H54 (cell line): ENCODE measurements at regions not wholly inside any gene's neighbourhood (a gene's known extent, or its start where the extent isn't known, plus 50 kb on each side); places are given as distances from the start of the nearest gene placed in this dataset.

Source experiments
- DNase-seq: peaks from one replicate; pipeline ENCODE4 v3.0.0; 2011; ENCODE audit warnings: low spot score, mixed read lengths; ENCODE audit not compliant: insufficient read length
- FAIRE-seq: peaks from 3 replicates; lab custom pipeline; 2011; peaks lifted over from hg19 to GRCh38; lab: Jason Lieb, UNC
- POLR2A ChIP-seq: IDR thresholded peaks from 2 replicates; pipeline ENCODE4 v1.6.1; 2011; ENCODE audit warnings: low read depth, mild to moderate bottlenecking, low read length

DNA sequence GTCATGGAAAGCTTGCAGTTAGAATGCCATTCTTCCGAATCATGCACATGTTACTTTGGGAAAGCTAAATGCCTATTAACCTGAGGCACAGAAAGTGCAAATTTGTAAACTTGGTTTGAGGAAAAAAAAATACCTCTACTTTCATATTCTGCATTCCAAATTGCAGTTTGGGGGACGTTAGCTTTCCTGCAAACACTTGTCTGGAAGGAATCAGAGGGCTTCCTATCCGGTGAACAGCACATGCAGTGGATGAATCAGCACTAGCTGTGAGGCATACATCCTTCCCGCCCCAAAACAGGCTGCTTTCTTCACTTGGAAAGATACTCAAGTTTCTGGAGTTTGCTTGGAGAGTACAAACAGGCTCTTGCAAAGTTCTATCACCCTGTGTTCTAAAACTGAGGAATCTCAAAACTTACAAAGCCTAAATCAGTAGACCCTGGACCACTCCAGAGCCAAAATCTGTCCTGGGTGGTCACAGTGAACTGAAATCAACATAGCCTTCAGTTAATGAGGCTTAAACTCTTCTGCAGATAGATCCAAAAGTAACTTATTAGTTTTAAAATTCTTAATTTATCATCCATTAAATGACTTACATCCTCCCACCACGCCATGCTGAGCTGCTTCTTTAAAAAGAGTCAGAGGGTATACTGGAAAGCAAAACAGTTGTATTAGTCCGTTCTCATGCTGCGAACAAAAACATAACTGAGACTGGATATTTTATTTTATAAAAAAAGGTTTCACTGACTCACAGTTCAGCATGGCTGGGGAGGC, 802.3 kb upstream of the ARGLU1 start:
- FAIRE-seq, result peak; percentile 100

DNA sequence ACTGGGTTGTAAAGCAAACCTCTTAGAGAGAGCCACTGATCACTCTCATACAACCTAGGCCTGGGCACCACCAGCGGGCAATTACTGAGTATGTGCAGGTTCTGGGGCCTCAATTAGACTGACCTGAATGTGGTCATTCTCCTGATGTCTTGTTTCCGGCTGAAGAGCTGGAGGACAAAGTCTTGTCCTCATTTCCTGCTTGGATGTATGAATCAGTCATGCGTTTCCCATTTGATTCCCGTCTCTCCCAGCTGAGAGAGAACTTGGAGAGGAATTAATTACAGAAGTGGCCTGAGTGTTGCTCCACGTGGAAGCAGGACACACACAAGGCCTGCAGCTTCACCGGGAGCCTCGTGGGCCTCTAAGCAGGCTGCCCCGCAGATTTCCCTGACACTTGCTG, 799.3 kb upstream of the ARGLU1 start:
- FAIRE-seq, result peak; percentile 99
- no peak for TF ChIP-seq POLR2A
- DNase-seq, result no peak

More for the DNA sequence above, 802.3 kb upstream of the ARGLU1 start:
- TF ChIP-seq POLR2A, result no peak
- DNase-seq, result peak; percentile 29

- DNase-seq (no peak), FAIRE-seq (no peak)
- TF ChIP-seq POLR2A, result no peak
These were observed 797.7 kb upstream of the ARGLU1 start for GRCh38 chr13:107365466-107366215.

DNA sequence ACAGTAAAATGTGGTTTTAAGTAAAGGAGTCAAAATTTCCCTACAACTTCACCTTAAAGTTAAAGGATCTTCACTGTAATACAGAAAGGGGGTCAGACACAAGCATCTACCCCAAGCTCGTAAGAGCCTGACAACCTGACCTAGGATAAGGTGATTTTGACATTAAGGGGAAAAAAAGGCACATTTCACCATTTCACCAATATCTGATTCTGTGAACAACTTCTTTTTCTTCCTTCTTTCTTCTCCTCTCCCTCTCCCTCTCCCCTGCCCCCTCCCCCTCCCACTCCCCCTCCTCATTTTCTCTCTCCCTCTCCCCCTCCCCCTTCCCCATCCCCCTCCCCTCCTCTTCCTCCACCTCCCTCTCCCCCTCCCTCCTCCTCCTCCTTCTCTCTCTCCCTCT, 796.7 kb upstream of the ARGLU1 start:
- peak; percentile 23 for FAIRE-seq
- DNase-seq, result no peak
- TF ChIP-seq POLR2A, result no peak

GRCh38 chr13:107361666-107362065, 793.7 kb upstream of the ARGLU1 start:
- DNase-seq (no peak), FAIRE-seq (peak; percentile 6)
- TF ChIP-seq POLR2A, result no peak

DNA sequence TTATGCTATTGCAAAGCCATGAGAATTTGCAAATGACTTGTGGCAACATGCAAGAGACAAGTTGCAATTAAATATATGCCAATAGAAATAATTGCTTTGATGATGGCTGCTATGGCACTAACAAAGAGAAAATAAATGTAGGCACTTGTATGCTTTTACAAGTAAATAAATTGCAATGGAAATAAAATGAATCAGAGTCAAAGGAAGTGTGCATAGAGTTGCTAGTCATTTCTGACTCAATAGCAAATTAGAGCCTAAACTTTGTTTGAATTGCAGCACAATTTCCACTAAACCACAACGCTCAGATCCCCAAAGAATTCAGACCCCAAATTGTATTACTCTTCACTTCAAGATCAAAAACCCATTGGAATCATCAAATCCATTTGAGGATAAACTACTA, 792.1 kb upstream of the ARGLU1 start:
- no peak for TF ChIP-seq POLR2A
- DNase-seq (no peak), FAIRE-seq (peak; percentile 93)

- DNase-seq (no peak), FAIRE-seq (no peak)
- TF ChIP-seq POLR2A, result no peak
These were observed 790.9 kb upstream of the ARGLU1 start for GRCh38 chr13:107358866-107359265.

DNA sequence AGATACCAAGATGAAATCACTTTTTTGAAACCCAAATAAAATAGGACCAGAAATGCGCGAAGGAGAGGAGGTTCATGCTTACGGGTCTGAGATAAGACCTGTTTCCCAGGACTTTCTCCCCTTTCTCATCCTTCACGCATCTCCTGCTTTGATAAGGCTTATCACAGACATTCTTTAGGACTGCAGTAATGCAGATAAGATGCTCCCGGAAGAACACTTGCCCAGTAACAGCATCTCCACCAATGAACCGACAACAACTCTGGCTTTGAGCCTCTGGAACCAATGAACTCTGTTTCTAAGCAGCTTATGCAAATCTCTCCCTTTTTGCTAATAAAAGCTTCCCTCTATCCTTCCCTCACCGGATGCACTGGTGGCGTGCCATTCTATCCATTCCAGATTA, 783.4 kb upstream of the ARGLU1 start:
- DNase-seq, result no peak
- FAIRE-seq, result no peak
- TF ChIP-seq POLR2A, result no peak

- FAIRE-seq (peak; percentile 97), DNase-seq (no peak)
- TF ChIP-seq POLR2A, result no peak
These were observed 781.0 kb upstream of the ARGLU1 start for GRCh38 chr13:107348925-107349324.

DNA sequence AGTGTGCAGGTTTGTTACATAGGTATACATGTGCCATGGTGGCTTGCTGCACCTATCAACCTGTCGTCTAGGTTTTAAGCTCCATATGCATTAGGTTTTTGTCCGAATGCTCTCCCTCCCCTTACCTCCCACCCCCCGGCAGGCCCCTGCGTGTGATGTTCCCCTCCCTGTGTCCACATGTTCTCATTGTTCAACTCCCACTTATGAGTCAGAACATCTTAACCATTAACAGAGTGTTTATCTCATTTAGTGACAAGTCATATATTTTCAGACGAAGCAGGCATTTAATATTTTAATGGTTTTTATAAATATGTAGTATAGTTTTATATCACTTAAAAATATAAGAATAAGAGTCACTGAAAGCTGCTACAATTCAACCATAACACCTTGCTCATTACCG, 780.5 kb upstream of the ARGLU1 start:
- no peak for TF ChIP-seq POLR2A
- DNase-seq (no peak), FAIRE-seq (no peak)

GRCh38 chr13:107347641-107348369, 779.9 kb upstream of the ARGLU1 start:
- DNase-seq (no peak), FAIRE-seq (peak; percentile 84)
- TF ChIP-seq POLR2A, result no peak

GRCh38 chr13:107342747-107343146, 774.8 kb upstream of the ARGLU1 start:
- no peak for FAIRE-seq
- TF ChIP-seq POLR2A, result no peak
- DNase-seq, result no peak

GRCh38 chr13:107339209-107339608, 771.3 kb upstream of the ARGLU1 start:
- TF ChIP-seq POLR2A, result no peak
- peak; percentile 45 for DNase-seq
- peak; percentile 100 for FAIRE-seq

- no peak for TF ChIP-seq POLR2A
- FAIRE-seq, result peak; percentile 86
These were observed 764.3 kb upstream of the ARGLU1 start for GRCh38 chr13:107332188-107332587.

More at GRCh38 chr13:107332188-107332587, 764.3 kb upstream of the ARGLU1 start:
- DNase-seq, result no peak
